Right atrium auricular region (tissue), 2 donors: ENCODE measurements at regions not wholly inside any gene's neighbourhood (a gene's known extent, or its start where the extent isn't known, plus 50 kb on each side); places are given as distances from the start of the nearest gene placed in this dataset.

Experiments
- DNase-seq: peaks from one replicate; pipeline ENCODE4 v3.0.0-alpha.2; 2019; ENCODE audit warnings: low spot score
- H3K27ac ChIP-seq, 2 donors: fragments of 200-600 bp; sonication (generic); 1 replicate in 1 of 2; 2 replicates in 1 of 2; pipeline ENCODE4 v1.5.1; 2016 to 2019
- H3K27me3 ChIP-seq, 2 donors: fragments of 200-600 bp; sonication (generic); one replicate each; pipeline versions ENCODE4 v1.5.1 to v1.6.0; 2017 to 2019
- H3K36me3 ChIP-seq: fragments of 200-600 bp; sonication (generic); one replicate; pipeline ENCODE4 v1.5.1; 2016
- H3K4me1 ChIP-seq, 2 donors: fragments of 200-600 bp; sonication (generic); one replicate each; pipeline versions ENCODE4 v1.5.1 to v1.6.0; 2017 to 2019
- H3K4me3 ChIP-seq, 2 donors: fragments of 200-600 bp; sonication (generic); 1 replicate in 1 of 2; 2 replicates in 1 of 2; pipeline ENCODE4 v1.5.1; 2017 to 2019; ENCODE audit warnings: mild to moderate bottlenecking in 1 of 2, moderate library complexity in 1 of 2
- H3K9me3 ChIP-seq, 2 donors: fragments of 200-600 bp; sonication (generic); one replicate each; pipeline ENCODE4 v1.5.1; 2019
- CTCF ChIP-seq, 2 donors: fragments of 200-600 bp; sonication (generic); IDR thresholded peaks; one replicate each; pipeline ENCODE4 v1.5.1; 2019; ENCODE audit warnings: antibody characterized with exemption in 2 of 2

GRCh38 chr2:57450170-57450569 lies 596.4 kb upstream of the VRK2 start:
- no peak for DNase-seq

GRCh38 chr2:57452634-57453033 lies 594.0 kb upstream of the VRK2 start:
- Histone ChIP-seq H3K36me3 (no peaks in the 10 kb centered on the region), H3K4me3 (no peak overlapping the region), H3K27ac (no peak overlapping the region), H3K27me3 (no peaks in the 10 kb centered on the region), H3K4me1 (no peaks in the 10 kb centered on the region), H3K9me3 (no peaks in the 10 kb centered on the region)
- no peak for TF ChIP-seq CTCF (IDR thresholded peaks at IDR 0.05)
- DNase-seq, result no peak

More at GRCh38 chr2:57450170-57450569, 596.4 kb upstream of the VRK2 start:
- Histone ChIP-seq H3K36me3 (no peaks in the 10 kb centered on the region), H3K4me3 (no peak overlapping the region), H3K4me1 (no peaks in the 10 kb centered on the region), H3K27ac (no peak overlapping the region), H3K27me3 (no peaks in the 10 kb centered on the region), H3K9me3 (no peaks in the 10 kb centered on the region)
- no peak for TF ChIP-seq CTCF (IDR thresholded peaks at IDR 0.05)

GRCh38 chr2:57453945-57454344 lies 592.7 kb upstream of the VRK2 start:
- H3K4me3 ChIP-seq, result no peak overlapping the region
- H3K9me3 ChIP-seq, result no peaks in the 10 kb centered on the region
- H3K27me3 ChIP-seq, result no peaks in the 10 kb centered on the region
- no peak for DNase-seq
- no peak for TF ChIP-seq CTCF (IDR thresholded peaks at IDR 0.05)
- H3K36me3 ChIP-seq, result no peaks in the 10 kb centered on the region
- no peak overlapping the region for H3K27ac ChIP-seq
- no peaks in the 10 kb centered on the region for H3K4me1 ChIP-seq

- Histone ChIP-seq H3K9me3 (no peaks in the 10 kb centered on the region), H3K4me3 (no peak overlapping the region), H3K27ac (no peak overlapping the region), H3K27me3 (no peaks in the 10 kb centered on the region), H3K36me3 (no peaks in the 10 kb centered on the region), H3K4me1 (no peaks in the 10 kb centered on the region)
- no peak for TF ChIP-seq CTCF (IDR thresholded peaks at IDR 0.05)
- no peak for DNase-seq
Observed at GRCh38 chr2:57460396-57461276, 586.0 kb upstream of the VRK2 start.

- Histone ChIP-seq H3K27me3 (no peaks in the 10 kb centered on the region), H3K9me3 (no peaks in the 10 kb centered on the region), H3K27ac (no peak overlapping the region), H3K36me3 (no peaks in the 10 kb centered on the region), H3K4me1 (no peaks in the 10 kb centered on the region), H3K4me3 (no peak overlapping the region)
- DNase-seq, result no peak
- no peak for TF ChIP-seq CTCF (IDR thresholded peaks at IDR 0.05)
Observed at GRCh38 chr2:57461624-57462023, 585.0 kb upstream of the VRK2 start.

- no peak for TF ChIP-seq CTCF (IDR thresholded peaks at IDR 0.05)
- H3K27ac ChIP-seq, result no peak overlapping the region
- no peaks in the 10 kb centered on the region for H3K27me3 ChIP-seq
- H3K9me3 ChIP-seq, result no peaks in the 10 kb centered on the region
- no peaks in the 10 kb centered on the region for H3K4me1 ChIP-seq
- no peak for DNase-seq
- H3K36me3 ChIP-seq, result no peaks in the 10 kb centered on the region
- H3K4me3 ChIP-seq, result no peak overlapping the region
Observed at GRCh38 chr2:57465067-57465466, 581.5 kb upstream of the VRK2 start.
